Upper lobe of left lung (tissue), 4 donors: ENCODE measurements at regions not wholly inside any gene's neighbourhood (a gene's known extent, or its start where the extent isn't known, plus 50 kb on each side); places are given as distances from the start of the nearest gene placed in this dataset.

Experiments
- CTCF ChIP-seq, 6 experiments: fragments of 450-650 bp in 4 of 6; fragments of 200-600 bp in 2 of 6; sonication (generic) in 2 of 6; IDR thresholded peaks; one replicate each; pipeline ENCODE4 v1.5.1; 2016 to 2019; ENCODE audit warnings: antibody characterized with exemption in 6 of 6
- POLR2A ChIP-seq, 4 donors: fragments of 450-650 bp; IDR thresholded peaks; one replicate each; pipeline ENCODE4 v1.5.1; 2016 to 2017; ENCODE audit warnings: antibody characterized with exemption in 4 of 4, mild to moderate bottlenecking in 2 of 4

GRCh38 chr21:17444828-17445227 is 68.0 kb upstream of the CXADR start:
- TF ChIP-seq CTCF (IDR thresholded peaks at IDR 0.05): no peak
- TF ChIP-seq POLR2A (IDR thresholded peaks at IDR 0.05): no peak
